Astrocyte of the spinal cord (primary cell): ENCODE measurements at regions not wholly inside any gene's neighbourhood (a gene's known extent, or its start where the extent isn't known, plus 50 kb on each side); places are given as distances from the start of the nearest gene placed in this dataset.
A peak's percentile ranks its signal among the peaks of the same experiment; 100 is the strongest.

Experiments
- DNase-seq: peaks from one replicate; pipeline ENCODE4 v3.0.0; 2011; ENCODE audit warnings: low read depth, low spot score
- H3K4me3 ChIP-seq: 2 replicates; pipeline ENCODE4 v1.5.1; 2011; ENCODE audit warnings: low read depth, mild to moderate bottlenecking, low read length, moderate library complexity
- in situ Hi-C: cut with HindIII; loops from 2 replicates; pipeline ENCODE4 v1.10.0; 2017; ENCODE audit warnings: low sequenced_read_pairs
- TF ChIP-seq, protein P1 (sequence below): IDR thresholded peaks from 2 replicates; pipeline ENCODE4 v1.5.1; 2012; ENCODE audit warnings: low read depth, mild to moderate bottlenecking, low read length, inconsistent platforms

DNA sequence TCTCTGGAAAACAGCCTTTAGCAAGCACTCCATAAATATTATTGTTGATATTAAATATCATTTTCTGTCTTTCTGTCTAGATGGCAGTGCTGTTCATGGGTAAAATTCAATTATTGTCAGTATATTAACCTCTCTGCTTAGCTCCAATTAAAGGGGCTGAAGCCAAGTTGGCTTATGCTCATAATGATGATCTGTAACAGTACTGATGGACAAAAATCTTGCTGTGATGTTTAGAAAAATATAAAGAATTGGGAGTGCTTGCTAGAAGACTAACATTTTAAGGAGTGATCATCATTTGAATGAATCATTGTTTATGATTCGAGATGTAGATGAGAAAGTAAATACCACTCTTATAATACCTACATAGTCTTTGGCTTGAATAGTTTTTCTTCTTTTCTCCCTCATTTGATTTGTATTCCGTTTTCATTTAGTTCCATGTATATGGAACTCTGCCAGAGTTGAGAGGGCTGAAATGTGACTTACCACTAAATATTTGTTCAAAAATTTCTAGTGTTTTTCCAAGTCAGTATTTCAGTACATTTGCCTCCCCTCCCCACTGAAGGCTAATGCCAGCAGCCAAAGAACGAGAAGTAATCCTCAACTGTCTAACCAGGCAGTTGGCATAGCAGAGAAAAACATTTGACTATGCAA is 538.3 kb downstream of the CSNK1G3 start:
- TF ChIP-seq, protein P1, sequence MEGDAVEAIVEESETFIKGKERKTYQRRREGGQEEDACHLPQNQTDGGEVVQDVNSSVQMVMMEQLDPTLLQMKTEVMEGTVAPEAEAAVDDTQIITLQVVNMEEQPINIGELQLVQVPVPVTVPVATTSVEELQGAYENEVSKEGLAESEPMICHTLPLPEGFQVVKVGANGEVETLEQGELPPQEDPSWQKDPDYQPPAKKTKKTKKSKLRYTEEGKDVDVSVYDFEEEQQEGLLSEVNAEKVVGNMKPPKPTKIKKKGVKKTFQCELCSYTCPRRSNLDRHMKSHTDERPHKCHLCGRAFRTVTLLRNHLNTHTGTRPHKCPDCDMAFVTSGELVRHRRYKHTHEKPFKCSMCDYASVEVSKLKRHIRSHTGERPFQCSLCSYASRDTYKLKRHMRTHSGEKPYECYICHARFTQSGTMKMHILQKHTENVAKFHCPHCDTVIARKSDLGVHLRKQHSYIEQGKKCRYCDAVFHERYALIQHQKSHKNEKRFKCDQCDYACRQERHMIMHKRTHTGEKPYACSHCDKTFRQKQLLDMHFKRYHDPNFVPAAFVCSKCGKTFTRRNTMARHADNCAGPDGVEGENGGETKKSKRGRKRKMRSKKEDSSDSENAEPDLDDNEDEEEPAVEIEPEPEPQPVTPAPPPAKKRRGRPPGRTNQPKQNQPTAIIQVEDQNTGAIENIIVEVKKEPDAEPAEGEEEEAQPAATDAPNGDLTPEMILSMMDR, result no peak
- in situ Hi-C loops, result no loop called here

GRCh38 chr5:124045412-124045811 is 533.4 kb downstream of the CSNK1G3 start:
- in situ Hi-C loops, result no loop called here
- DNase-seq, result no peak

More for the DNA sequence above, 538.3 kb downstream of the CSNK1G3 start:
- no peak overlapping the region for H3K4me3 ChIP-seq
- DNase-seq, result peak; percentile 8

DNA sequence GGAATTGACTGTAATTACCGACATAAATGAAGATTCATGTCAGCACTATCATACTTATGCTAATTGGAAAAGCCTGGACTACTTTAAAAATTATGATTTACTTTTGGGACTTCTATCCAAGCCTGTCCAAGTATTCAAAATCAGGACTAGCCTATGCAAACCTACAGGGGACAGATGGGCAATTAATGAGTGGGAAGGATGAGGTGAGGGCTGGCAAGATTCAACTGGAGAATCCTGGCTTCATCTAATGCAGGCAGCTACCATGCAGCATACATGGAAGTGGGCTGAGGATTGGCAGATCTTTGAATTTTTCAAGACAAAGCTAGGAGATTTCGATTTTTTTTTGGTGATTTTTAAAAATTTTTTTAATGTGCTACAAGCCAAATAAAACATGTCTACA is 532.6 kb downstream of the CSNK1G3 start:
- TF ChIP-seq, protein P1, result no peak
- in situ Hi-C loops, result no loop called here
- H3K4me3 ChIP-seq, result no peak overlapping the region
- DNase-seq, result no peak

More at GRCh38 chr5:124045412-124045811, 533.4 kb downstream of the CSNK1G3 start:
- H3K4me3 ChIP-seq, result no peak overlapping the region
- TF ChIP-seq, protein P1, result no peak

DNA sequence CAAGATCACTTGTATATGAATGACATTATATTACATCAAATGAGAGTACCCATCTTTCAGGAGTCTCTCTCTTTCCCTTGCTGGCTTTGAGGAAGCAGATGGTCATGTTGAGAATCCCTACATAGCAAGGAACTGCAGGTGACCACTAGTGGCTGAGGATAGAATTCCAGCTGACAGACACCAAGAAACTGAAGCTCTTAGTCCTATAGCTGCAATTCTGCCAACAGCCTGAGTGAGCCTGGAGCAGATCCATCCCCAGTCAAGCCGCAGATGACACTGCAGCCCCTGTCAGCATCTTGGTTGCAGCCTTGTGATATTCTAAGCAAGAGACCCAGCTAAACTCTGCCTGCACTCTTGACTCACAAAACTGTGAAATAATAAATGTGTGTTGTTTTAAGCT is 531.5 kb downstream of the CSNK1G3 start:
- no peak overlapping the region for H3K4me3 ChIP-seq
- no peak for DNase-seq
- in situ Hi-C loops, result no loop called here
- TF ChIP-seq, protein P1, result no peak

DNA sequence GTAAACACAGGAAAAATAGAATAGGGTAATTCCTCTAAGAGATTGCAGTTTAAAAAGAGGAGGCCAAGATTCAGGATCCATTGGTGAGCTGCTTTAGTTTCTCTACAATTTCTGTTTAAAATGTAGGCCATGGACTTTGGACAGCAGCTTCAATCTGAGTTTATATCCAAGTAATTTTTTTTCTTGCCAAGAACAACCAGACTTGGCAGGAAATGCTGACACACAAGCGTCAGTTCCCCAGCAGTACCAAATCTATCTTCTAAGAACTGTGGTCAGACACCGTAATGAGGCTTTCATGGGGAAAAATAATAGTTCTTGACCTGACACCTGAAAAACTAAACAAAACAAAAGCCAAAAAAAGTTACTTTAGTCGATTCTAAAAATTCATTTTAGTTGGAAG is 528.8 kb downstream of the CSNK1G3 start:
- in situ Hi-C loops, result no loop called here
- H3K4me3 ChIP-seq, result no peak overlapping the region
- TF ChIP-seq, protein P1, result no peak
- peak; percentile 92 for DNase-seq

DNA sequence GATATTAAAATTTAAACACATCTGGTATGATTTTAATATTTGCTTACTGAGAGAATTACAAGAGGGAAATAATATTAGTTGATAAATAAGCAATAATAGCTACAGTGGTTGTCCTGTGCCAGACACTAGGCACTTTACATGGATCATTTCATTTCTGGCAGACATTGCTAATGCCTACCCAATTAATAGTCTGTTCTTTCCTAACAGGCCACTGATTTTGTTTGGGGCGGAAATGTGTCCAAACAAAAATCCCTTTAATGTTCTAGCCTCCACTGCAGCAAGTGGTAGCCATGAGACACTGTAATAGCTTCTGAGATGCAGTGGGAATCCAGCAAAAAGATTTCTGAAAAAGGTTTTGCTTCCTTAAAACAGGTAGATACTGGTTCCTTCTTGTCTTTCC is 527.4 kb downstream of the CSNK1G3 start:
- no peak for DNase-seq
- in situ Hi-C loops, result no loop called here
- TF ChIP-seq, protein P1, result no peak
- H3K4me3 ChIP-seq, result no peak overlapping the region
